T-helper 2 cell treated with Interferon-gamma antibody and Interleukin-4, amounts not matched to agents 5 μg/mL and 100 μg/mL, for 36 hours (primary cell): ENCODE measurements at regions not wholly inside any gene's neighbourhood (a gene's known extent, or its start where the extent isn't known, plus 50 kb on each side); places are given as distances from the start of the nearest gene placed in this dataset.
"Not testable (repeated sequence)": the region's sequence is repeated elsewhere in the genome, so short reads cannot be mapped to it uniquely, and the experiment has no call there.

Experiments used
- DNase-seq: peaks from one replicate; pipeline ENCODE4 v3.0.0; 2021; ENCODE audit warnings: low spot score
- H3K27ac Mint-ChIP-seq: one replicate; pipeline ENCODE4 v1.8.0; 2021; ENCODE audit warnings: mild to moderate bottlenecking, mixed read lengths
- H3K27me3 Mint-ChIP-seq: one replicate; pipeline ENCODE4 v1.8.0; 2021; ENCODE audit warnings: low read depth, mixed read lengths
- H3K36me3 Mint-ChIP-seq: one replicate; pipeline ENCODE4 v1.8.0; 2021; ENCODE audit warnings: low read depth, mixed read lengths
- H3K4me1 Mint-ChIP-seq: one replicate; pipeline ENCODE4 v1.8.0; 2021; ENCODE audit warnings: low read depth, mixed read lengths
- H3K4me3 Mint-ChIP-seq: one replicate; pipeline ENCODE4 v1.8.0; 2022; ENCODE audit warnings: mild to moderate bottlenecking, moderate library complexity, mixed read lengths
- H3K9me3 Mint-ChIP-seq: one replicate; pipeline ENCODE4 v1.8.0; 2021; ENCODE audit warnings: mixed read lengths

GRCh38 chr2:132280912-132281311 is 119.2 kb upstream of the ANKRD30BL start:
- Mint-ChIP-seq H3K4me1 (no peaks in the 10 kb centered on the region), H3K27ac (no peak overlapping the region), H3K27me3 (no peaks in the 10 kb centered on the region), H3K9me3 (peaks cover 24% of the 10 kb centered on the region), H3K4me3 (no peak overlapping the region), H3K36me3 (no peaks in the 10 kb centered on the region)
- DNase-seq = no peak

DNA sequence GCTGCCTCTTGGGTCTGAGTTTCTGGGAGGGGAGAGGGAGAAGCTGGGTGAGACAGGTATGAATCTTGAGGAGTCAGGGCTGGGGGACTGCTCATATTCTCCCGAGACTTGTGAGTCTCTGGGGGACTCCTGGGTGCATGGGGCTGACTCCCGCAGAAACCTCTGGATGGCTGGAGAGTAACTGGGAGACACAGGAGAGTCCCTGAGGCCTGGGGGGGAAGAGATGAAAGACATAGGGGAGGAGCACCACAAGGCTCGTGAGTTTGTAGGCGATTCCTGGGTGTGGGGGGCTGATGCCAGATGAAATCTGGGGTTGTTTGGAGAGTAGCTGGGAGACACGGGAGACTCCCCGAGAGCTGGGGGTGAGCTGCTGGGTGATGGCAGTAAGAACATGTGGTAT is 120.4 kb upstream of the ANKRD30BL start:
- H3K27me3 Mint-ChIP-seq, H3K4me1 Mint-ChIP-seq, H3K36me3 Mint-ChIP-seq, H3K27ac Mint-ChIP-seq, H3K4me3 Mint-ChIP-seq, DNase-seq: not testable (repeated sequence)
- peaks cover 16% of the 10 kb centered on the region for H3K9me3 Mint-ChIP-seq

GRCh38 chr2:132282911-132283310 is 121.2 kb upstream of the ANKRD30BL start:
- no peak overlapping the region for H3K27ac Mint-ChIP-seq
- H3K27me3 Mint-ChIP-seq = no peaks in the 10 kb centered on the region
- H3K9me3 Mint-ChIP-seq = peaks cover 14% of the 10 kb centered on the region
- no peaks in the 10 kb centered on the region for H3K4me1 Mint-ChIP-seq
- H3K36me3 Mint-ChIP-seq = no peaks in the 10 kb centered on the region
- no peak overlapping the region for H3K4me3 Mint-ChIP-seq
- DNase-seq = no peak

DNA sequence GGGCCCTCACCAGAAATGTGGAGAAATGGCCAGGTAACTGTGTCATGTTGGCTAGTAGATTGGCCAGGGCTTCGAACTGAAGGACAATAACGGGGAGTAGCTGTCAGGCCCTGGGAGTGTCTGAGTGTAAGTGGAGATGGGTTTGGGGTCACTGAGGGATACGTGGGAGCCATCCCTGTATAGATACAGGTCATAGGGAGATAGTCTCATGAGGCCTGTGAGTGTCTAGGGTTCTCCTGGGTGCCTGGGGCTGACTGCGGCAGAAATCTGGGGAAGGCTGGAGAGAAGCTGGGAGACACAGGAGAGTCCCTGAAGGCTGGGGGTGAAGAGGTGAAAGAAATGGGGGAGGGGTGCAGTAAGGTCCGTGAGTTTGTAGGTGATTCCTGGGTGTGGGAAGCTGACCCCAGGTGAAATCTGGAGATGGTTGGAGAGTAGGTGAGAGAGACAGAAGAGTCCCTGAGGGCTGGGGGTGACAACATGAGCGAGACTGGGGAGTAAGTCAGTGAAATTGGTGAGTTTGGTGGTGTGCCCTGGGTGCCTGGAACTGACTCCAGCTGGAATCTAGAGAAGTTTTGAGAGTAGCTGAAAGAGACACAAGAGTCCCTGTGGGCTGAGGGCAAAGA is 124.6 kb upstream of the ANKRD30BL start:
- not testable (repeated sequence) for H3K9me3 Mint-ChIP-seq, H3K36me3 Mint-ChIP-seq, H3K27ac Mint-ChIP-seq, DNase-seq, H3K4me1 Mint-ChIP-seq, H3K27me3 Mint-ChIP-seq, H3K4me3 Mint-ChIP-seq

DNA sequence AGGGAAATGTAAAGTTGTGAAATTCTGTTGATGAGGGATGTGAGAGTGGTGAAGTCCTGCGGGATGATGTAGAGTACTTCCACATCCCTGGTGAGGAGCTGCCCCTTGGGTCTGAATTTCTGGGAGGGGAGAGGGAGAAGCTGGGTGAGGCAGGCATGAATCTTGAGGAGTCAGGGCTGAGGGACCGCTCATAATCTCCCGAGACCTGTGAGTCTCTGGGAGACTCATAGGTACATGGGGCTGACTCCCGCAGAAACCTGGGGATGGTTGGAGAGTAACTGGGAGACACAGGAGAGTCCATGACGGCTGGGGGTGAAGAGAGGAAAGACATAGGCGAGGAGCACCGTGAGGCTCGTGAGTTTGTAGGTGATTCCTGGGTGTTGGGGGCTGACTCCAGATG is 126.2 kb upstream of the ANKRD30BL start:
- H3K27ac Mint-ChIP-seq, H3K4me3 Mint-ChIP-seq, H3K9me3 Mint-ChIP-seq, DNase-seq, H3K4me1 Mint-ChIP-seq, H3K27me3 Mint-ChIP-seq, H3K36me3 Mint-ChIP-seq: not testable (repeated sequence)

DNA sequence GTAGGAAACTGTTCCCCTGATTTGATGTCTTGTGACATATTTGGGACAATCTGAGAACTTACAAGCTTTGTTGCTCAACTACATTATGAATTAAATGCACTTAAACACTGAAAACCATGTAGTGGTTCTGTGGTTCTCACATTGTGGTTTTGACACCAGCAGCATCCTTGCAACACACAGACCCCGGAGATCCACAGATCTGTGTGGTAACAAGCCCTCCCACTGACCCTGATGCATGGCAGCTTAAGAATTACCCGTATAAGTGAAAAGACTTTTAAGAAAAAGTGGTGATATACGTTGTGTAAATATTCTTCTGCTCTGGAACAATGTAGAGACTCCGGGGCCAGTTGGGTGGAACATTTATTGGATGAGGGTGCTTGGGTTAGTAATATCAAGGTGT is 127.4 kb upstream of the ANKRD30BL start:
- H3K36me3 Mint-ChIP-seq, H3K4me3 Mint-ChIP-seq, H3K27me3 Mint-ChIP-seq, H3K9me3 Mint-ChIP-seq, H3K27ac Mint-ChIP-seq, H3K4me1 Mint-ChIP-seq, DNase-seq: not testable (repeated sequence)

DNA sequence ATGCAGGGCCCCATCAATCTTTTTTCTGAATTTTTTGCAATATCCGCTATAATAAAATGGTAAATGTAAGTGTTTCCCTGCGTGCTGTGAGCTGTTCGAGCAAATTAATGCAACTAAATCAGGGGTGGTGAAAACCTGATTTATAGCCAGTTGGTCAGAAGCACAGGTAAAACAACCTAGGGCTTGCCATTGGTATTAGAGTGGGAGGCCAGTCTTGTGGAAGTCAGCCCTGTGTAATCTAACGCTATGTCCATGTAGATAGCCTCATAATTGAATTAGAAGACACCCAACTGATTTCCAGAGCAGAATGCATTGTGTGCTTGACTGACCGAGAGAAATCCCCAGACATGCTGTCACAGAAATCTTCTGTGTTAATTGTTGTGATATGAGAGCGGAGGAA is 126.8 kb upstream of the GPR39 start:
- H3K27ac Mint-ChIP-seq, DNase-seq, H3K36me3 Mint-ChIP-seq, H3K27me3 Mint-ChIP-seq, H3K4me1 Mint-ChIP-seq, H3K4me3 Mint-ChIP-seq, H3K9me3 Mint-ChIP-seq: not testable (repeated sequence)

GRCh38 chr2:132300592-132301378 is 115.8 kb upstream of the GPR39 start:
- not testable (repeated sequence) for DNase-seq, H3K27me3 Mint-ChIP-seq, H3K36me3 Mint-ChIP-seq, H3K4me1 Mint-ChIP-seq, H3K9me3 Mint-ChIP-seq
- Mint-ChIP-seq H3K27ac (peak overlapping the region; percentile 76), H3K4me3 (peak overlapping the region; percentile 83)

- H3K4me1 Mint-ChIP-seq, H3K27me3 Mint-ChIP-seq, H3K27ac Mint-ChIP-seq, DNase-seq, H3K36me3 Mint-ChIP-seq, H3K9me3 Mint-ChIP-seq: not testable (repeated sequence)
- H3K4me3 Mint-ChIP-seq = peak overlapping the region; percentile 33
These were observed 111.8 kb upstream of the GPR39 start for GRCh38 chr2:132304661-132305380.

DNA sequence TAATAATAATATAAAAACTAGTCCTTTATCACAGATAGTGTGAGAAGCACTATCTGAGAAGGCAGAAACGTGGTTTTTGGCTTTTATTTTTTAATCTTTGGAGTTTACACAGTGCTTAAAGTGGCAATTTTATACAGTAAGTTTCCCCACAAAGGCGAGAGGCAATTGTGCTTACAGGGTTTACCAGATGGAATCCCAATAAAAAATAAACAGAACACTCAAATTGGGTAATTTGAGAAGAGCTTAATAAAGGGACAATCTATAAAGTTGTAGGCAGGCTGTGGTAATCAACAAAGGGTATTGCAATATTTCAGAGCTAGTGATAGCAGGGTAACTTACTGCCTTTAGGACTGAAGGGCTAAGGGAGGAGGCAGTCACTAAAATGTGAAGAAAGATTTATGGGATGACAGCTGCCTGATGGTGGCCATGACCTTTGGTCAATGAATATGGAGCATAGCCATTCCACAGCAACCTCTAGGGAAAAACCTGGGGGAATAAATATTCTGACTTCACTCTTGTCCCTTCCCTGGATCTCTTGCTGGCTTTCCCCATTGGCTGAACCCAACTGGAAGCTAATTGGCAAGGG is 108.9 kb upstream of the GPR39 start:
- H3K4me3 Mint-ChIP-seq, H3K36me3 Mint-ChIP-seq, H3K27ac Mint-ChIP-seq, H3K4me1 Mint-ChIP-seq, H3K27me3 Mint-ChIP-seq, DNase-seq, H3K9me3 Mint-ChIP-seq: not testable (repeated sequence)

- H3K27ac Mint-ChIP-seq, H3K4me3 Mint-ChIP-seq, H3K9me3 Mint-ChIP-seq, H3K27me3 Mint-ChIP-seq, DNase-seq, H3K36me3 Mint-ChIP-seq, H3K4me1 Mint-ChIP-seq: not testable (repeated sequence)
These were observed 107.4 kb upstream of the GPR39 start for GRCh38 chr2:132309203-132309602.

- H3K27me3 Mint-ChIP-seq, H3K36me3 Mint-ChIP-seq, H3K27ac Mint-ChIP-seq, H3K4me3 Mint-ChIP-seq, H3K9me3 Mint-ChIP-seq, DNase-seq, H3K4me1 Mint-ChIP-seq: not testable (repeated sequence)
These were observed 101.1 kb upstream of the GPR39 start for GRCh38 chr2:132315546-132315945.

- not testable (repeated sequence) for DNase-seq, H3K4me3 Mint-ChIP-seq, H3K27me3 Mint-ChIP-seq, H3K27ac Mint-ChIP-seq, H3K36me3 Mint-ChIP-seq, H3K9me3 Mint-ChIP-seq, H3K4me1 Mint-ChIP-seq
These were observed 99.5 kb upstream of the GPR39 start for GRCh38 chr2:132317026-132317680.

GRCh38 chr2:132318481-132318880 is 98.1 kb upstream of the GPR39 start:
- DNase-seq, H3K4me1 Mint-ChIP-seq, H3K4me3 Mint-ChIP-seq, H3K36me3 Mint-ChIP-seq, H3K9me3 Mint-ChIP-seq, H3K27ac Mint-ChIP-seq, H3K27me3 Mint-ChIP-seq: not testable (repeated sequence)
